ENCODE measurements at regions not wholly inside any gene's neighbourhood (a gene's known extent, or its start where the extent isn't known, plus 50 kb on each side); places are given as distances from the start of the nearest gene placed in this dataset.

- peaks cover 2% of the 10 kb centered on the region for H3K27me3 Mint-ChIP-seq (ENCODE audit: insufficient read depth, low read depth, poor library complexity)
- no peak overlapping the region for H3K4me2 ChIP-seq
- no peaks in the 10 kb centered on the region for H3K4me1 ChIP-seq (ENCODE audit: insufficient read depth)
- no peak overlapping the region for H3K27ac ChIP-seq (ENCODE audit: low read depth)
- no peaks in the 10 kb centered on the region for H3F3A ChIP-seq (replicated peaks; ENCODE audit: low read depth)
- H3K36me3 Mint-ChIP-seq (ENCODE audit: low read depth) = no peaks in the 10 kb centered on the region; the same call in 2 of the 3 replicates
- TF ChIP-seq NANOG (IDR thresholded peaks at IDR 0.05; ENCODE audit: borderline replicate concordance) (no peak), ZNF331 (CRISPR knock-in tag; IDR thresholded peaks at IDR 0.05; ENCODE audit: low read depth) (no peak), EZH2phosphoT487 (IDR thresholded peaks at IDR 0.05; ENCODE audit: unreplicated experiment) (no peak), CTCF (conservative IDR thresholded peaks at IDR 0.05; ENCODE audit: low read depth in 2 of 2) (no peak), STAT1 (IDR thresholded peaks at IDR 0.05; ENCODE audit: unreplicated experiment) (no peak), JUNB (IDR thresholded peaks at IDR 0.05; ENCODE audit: unreplicated experiment) (no peak), ZNF462 (CRISPR knock-in tag; IDR thresholded peaks at IDR 0.05) (no peak), POLR2AphosphoS5 (IDR thresholded peaks at IDR 0.05; ENCODE audit: low read depth) (no peak)
- no peaks in the 10 kb centered on the region for H3K4me1 Mint-ChIP-seq
- no peak overlapping the region for H3K4me3 ChIP-seq
- no peaks in the 10 kb centered on the region for H3K36me3 ChIP-seq (ENCODE audit: insufficient read depth)
- no peak overlapping the region for H2AFZ ChIP-seq
- DNase-seq (ENCODE audit: low spot score) (no peak), ATAC-seq (no peak)
- H3K79me2 ChIP-seq (replicated peaks; ENCODE audit: insufficient read depth) = no peaks in the 10 kb centered on the region
- no peak overlapping the region for H3K4me3 Mint-ChIP-seq
- no peaks in the 10 kb centered on the region for H3K9me2 ChIP-seq (ENCODE audit: insufficient read depth)
- peaks cover 2% of the 10 kb centered on the region; the same call in 1 of the 3 replicates for H3K9me3 Mint-ChIP-seq
- no peaks in the 10 kb centered on the region for H4K20me1 ChIP-seq (replicated peaks; ENCODE audit: insufficient read depth)
- no peak overlapping the region for H3K27ac Mint-ChIP-seq
- H3K27me3 ChIP-seq (ENCODE audit: insufficient read depth) = no peaks in the 10 kb centered on the region
These were observed 457.1 kb upstream of the CPEB2 start for GRCh38 chr4:14545163-14545562.

All from GM23338 (cell line).